ENCODE measurements at regions not wholly inside any gene's neighbourhood (a gene's known extent, or its start where the extent isn't known, plus 50 kb on each side); places are given as distances from the start of the nearest gene placed in this dataset.

GRCh38 chr5:125113328-125113727 is 366.9 kb upstream of the ZNF608 start:
- ChIA-PET CTCF (no interaction called here), POLR2A (no interaction called here)
- H3K27me3 Mint-ChIP-seq (ENCODE audit: insufficient read depth, unreplicated experiment), result no peaks in the 10 kb centered on the region
- no peak overlapping the region for H3K4me3 Mint-ChIP-seq (ENCODE audit: unreplicated experiment)
- TF ChIP-seq CTCF (IDR thresholded peaks at IDR 0.05; ENCODE audit: insufficient read depth in 1 of 2, low read depth in 1 of 2, low read length in 1 of 2, severe bottlenecking in 1 of 2, unreplicated experiment in 1 of 2), result no peak
- H3K36me3 ChIP-seq (ENCODE audit: control insufficient read depth, insufficient read depth, low read length), result no peaks in the 10 kb centered on the region
- H3K9me3 ChIP-seq, result no peaks in the 10 kb centered on the region
- intact Hi-C loops (cut with micrococcal nuclease; ENCODE audit: unreplicated experiment), result loop anchor here (5.0 kb wide), 2 partner anchors 86 to 206 kb away; no protein-coding TSS in a partner anchor
- H3K4me3 ChIP-seq (ENCODE audit: low read depth, low read length), result no peak overlapping the region
- H3K27me3 ChIP-seq (replicated peaks; ENCODE audit: control insufficient read depth, insufficient read depth, low read length), result no peaks in the 10 kb centered on the region
- H3K4me1 Mint-ChIP-seq (ENCODE audit: low read depth, unreplicated experiment), result peaks cover 18% of the 10 kb centered on the region
- no peak overlapping the region for H3K27ac Mint-ChIP-seq (ENCODE audit: unreplicated experiment)
- BruUV-seq (replicated peaks), result no TSS peak
- H3K36me3 Mint-ChIP-seq (ENCODE audit: insufficient read depth, unreplicated experiment), result no peaks in the 10 kb centered on the region
- peaks cover 22% of the 10 kb centered on the region for H3K4me1 ChIP-seq
- no peak for DNase-seq
- peaks cover 16% of the 10 kb centered on the region for H3K9me3 Mint-ChIP-seq (ENCODE audit: unreplicated experiment)

GRCh38 chr5:125115195-125115525 is 368.7 kb upstream of the ZNF608 start:
- peaks cover 22% of the 10 kb centered on the region for H3K4me1 ChIP-seq
- no peak for DNase-seq
- H3K27ac Mint-ChIP-seq (ENCODE audit: unreplicated experiment), result no peak overlapping the region
- no peaks in the 10 kb centered on the region for H3K36me3 Mint-ChIP-seq (ENCODE audit: insufficient read depth, unreplicated experiment)
- peaks cover 16% of the 10 kb centered on the region for H3K9me3 Mint-ChIP-seq (ENCODE audit: unreplicated experiment)
- intact Hi-C loops (cut with micrococcal nuclease; ENCODE audit: unreplicated experiment), result no loop called here
- BruUV-seq (replicated peaks), result no TSS peak
- no peaks in the 10 kb centered on the region for H3K9me3 ChIP-seq
- no peaks in the 10 kb centered on the region for H3K27me3 Mint-ChIP-seq (ENCODE audit: insufficient read depth, unreplicated experiment)
- ChIA-PET POLR2A (no interaction called here), CTCF (no interaction called here)
- H3K4me3 ChIP-seq (ENCODE audit: low read depth, low read length), result no peak overlapping the region
- H3K27me3 ChIP-seq (replicated peaks; ENCODE audit: control insufficient read depth, insufficient read depth, low read length), result no peaks in the 10 kb centered on the region
- no peaks in the 10 kb centered on the region for H3K36me3 ChIP-seq (ENCODE audit: control insufficient read depth, insufficient read depth, low read length)
- H3K4me3 Mint-ChIP-seq (ENCODE audit: unreplicated experiment), result no peak overlapping the region
- no peak for TF ChIP-seq CTCF (IDR thresholded peaks at IDR 0.05; ENCODE audit: insufficient read depth in 1 of 2, low read depth in 1 of 2, low read length in 1 of 2, severe bottlenecking in 1 of 2, unreplicated experiment in 1 of 2)
- peaks cover 18% of the 10 kb centered on the region for H3K4me1 Mint-ChIP-seq (ENCODE audit: low read depth, unreplicated experiment)

GRCh38 chr5:125117566-125117965 is 371.1 kb upstream of the ZNF608 start:
- no peaks in the 10 kb centered on the region for H3K9me3 Mint-ChIP-seq (ENCODE audit: unreplicated experiment)
- Histone ChIP-seq H3K36me3 (ENCODE audit: control insufficient read depth, insufficient read depth, low read length) (no peaks in the 10 kb centered on the region), H3K9me3 (no peaks in the 10 kb centered on the region), H3K27me3 (replicated peaks; ENCODE audit: control insufficient read depth, insufficient read depth, low read length) (no peaks in the 10 kb centered on the region), H3K4me3 (ENCODE audit: low read depth, low read length) (no peak overlapping the region), H3K4me1 (peaks cover 6% of the 10 kb centered on the region; the same call in 1 of the 2 replicates)
- intact Hi-C loops (cut with micrococcal nuclease; ENCODE audit: unreplicated experiment), result no loop called here
- H3K27me3 Mint-ChIP-seq (ENCODE audit: insufficient read depth, unreplicated experiment), result no peaks in the 10 kb centered on the region
- DNase-seq, result no peak
- POLR2A ChIA-PET, result no interaction called here
- BruUV-seq (replicated peaks), result no TSS peak
- H3K36me3 Mint-ChIP-seq (ENCODE audit: insufficient read depth, unreplicated experiment), result no peaks in the 10 kb centered on the region
- H3K4me3 Mint-ChIP-seq (ENCODE audit: unreplicated experiment), result no peak overlapping the region
- no peak overlapping the region for H3K27ac Mint-ChIP-seq (ENCODE audit: unreplicated experiment)
- peaks cover 7% of the 10 kb centered on the region for H3K4me1 Mint-ChIP-seq (ENCODE audit: low read depth, unreplicated experiment)
- TF ChIP-seq CTCF (IDR thresholded peaks at IDR 0.05; ENCODE audit: insufficient read depth in 1 of 2, low read depth in 1 of 2, low read length in 1 of 2, severe bottlenecking in 1 of 2, unreplicated experiment in 1 of 2), result no peak
- CTCF ChIA-PET, result no interaction called here
